ENCODE measurements at regions not wholly inside any gene's neighbourhood (a gene's known extent, or its start where the extent isn't known, plus 50 kb on each side); places are given as distances from the start of the nearest gene placed in this dataset.

DNA sequence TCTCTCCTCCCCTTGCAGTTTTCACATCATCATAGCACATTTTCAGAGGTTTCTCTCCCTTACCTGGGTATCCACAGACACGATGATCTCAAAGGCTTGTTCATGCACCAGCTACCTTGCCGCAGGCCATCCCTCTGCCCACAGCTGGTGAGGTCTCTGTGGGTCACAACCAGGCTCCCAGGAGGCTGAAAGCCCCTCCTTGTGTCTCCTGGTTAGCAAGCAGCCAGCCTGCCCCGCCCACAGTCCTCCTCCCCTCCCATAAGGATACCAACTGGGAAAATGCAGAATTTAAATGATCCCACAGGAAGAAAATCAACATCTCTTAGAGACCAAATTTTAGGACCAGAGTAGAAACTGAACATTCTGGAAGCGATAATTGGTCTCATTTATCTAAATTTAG, 213.5 kb upstream of the PPP2R3A start:
- TF ChIP-seq ZNF274 (IDR thresholded peaks at IDR 0.05; ENCODE audit: low read depth, low read length), result no peak
- no peak for TF ChIP-seq SUZ12 (IDR thresholded peaks at IDR 0.05; ENCODE audit: extremely low read depth, insufficient read depth, insufficient read length)

Measured in NT2/D1 (cell line).